ENCODE measurements at regions not wholly inside any gene's neighbourhood (a gene's known extent, or its start where the extent isn't known, plus 50 kb on each side); places are given as distances from the start of the nearest gene placed in this dataset.

GRCh38 chr9:119094086-119094485 is 275.1 kb downstream of the BRINP1 start:
- no peak for DNase-seq
- H3K4me3 ChIP-seq = no peak overlapping the region
- no peaks in the 10 kb centered on the region for H3K27me3 ChIP-seq
- H3K9me3 ChIP-seq = no peaks in the 10 kb centered on the region
- no peak overlapping the region for H3K27ac ChIP-seq
- H3K4me1 ChIP-seq = no peaks in the 10 kb centered on the region
- no peaks in the 10 kb centered on the region for H3K36me3 ChIP-seq
- intact Hi-C loops (cut with DNase I) = no loop called here
- TF ChIP-seq EP300 (IDR thresholded peaks at IDR 0.05) = no peak
- TF ChIP-seq CTCF (IDR thresholded peaks at IDR 0.05) = no peak
- no peak for TF ChIP-seq POLR2A (IDR thresholded peaks at IDR 0.05)
- TF ChIP-seq POLR2AphosphoS5 (IDR thresholded peaks at IDR 0.05) = no peak

GRCh38 chr9:119095072-119095471 is 274.2 kb downstream of the BRINP1 start:
- H3K27ac ChIP-seq = no peak overlapping the region
- no peaks in the 10 kb centered on the region for H3K36me3 ChIP-seq
- TF ChIP-seq CTCF (IDR thresholded peaks at IDR 0.05) (no peak), POLR2AphosphoS5 (IDR thresholded peaks at IDR 0.05) (no peak), EP300 (IDR thresholded peaks at IDR 0.05) (no peak), POLR2A (IDR thresholded peaks at IDR 0.05) (no peak)
- WGBS, 2 donors = 77 to 85% methylated on average over 3 of the region's 3 CpGs
- H3K4me3 ChIP-seq = no peak overlapping the region
- intact Hi-C loops (cut with DNase I) = no loop called here
- DNase-seq = no peak
- H3K4me1 ChIP-seq = no peaks in the 10 kb centered on the region
- H3K27me3 ChIP-seq = no peaks in the 10 kb centered on the region
- H3K9me3 ChIP-seq = no peaks in the 10 kb centered on the region

GRCh38 chr9:119101048-119101447 is 268.2 kb downstream of the BRINP1 start:
- no peaks in the 10 kb centered on the region for H3K9me3 ChIP-seq
- H3K27ac ChIP-seq = no peak overlapping the region
- intact Hi-C loops (cut with DNase I) = no loop called here
- H3K27me3 ChIP-seq = no peaks in the 10 kb centered on the region
- 45 to 65% methylated on average over 4 of the region's 4 CpGs for WGBS, 2 donors
- TF ChIP-seq POLR2AphosphoS5 (IDR thresholded peaks at IDR 0.05) (no peak), POLR2A (IDR thresholded peaks at IDR 0.05) (no peak), CTCF (IDR thresholded peaks at IDR 0.05) (no peak), EP300 (IDR thresholded peaks at IDR 0.05) (no peak)
- H3K4me1 ChIP-seq = no peaks in the 10 kb centered on the region
- no peak overlapping the region for H3K4me3 ChIP-seq
- DNase-seq = no peak
- H3K36me3 ChIP-seq = no peaks in the 10 kb centered on the region

- no peak for TF ChIP-seq CTCF (IDR thresholded peaks at IDR 0.05)
- no peak for TF ChIP-seq POLR2AphosphoS5 (IDR thresholded peaks at IDR 0.05)
- TF ChIP-seq POLR2A (IDR thresholded peaks at IDR 0.05) = no peak
- TF ChIP-seq EP300 (IDR thresholded peaks at IDR 0.05) = no peak
- no peak overlapping the region for H3K4me3 ChIP-seq
- WGBS, 2 donors = 75 to 86% methylated on average over 4 of the region's 4 CpGs
- no peaks in the 10 kb centered on the region for H3K36me3 ChIP-seq
- H3K4me1 ChIP-seq = no peaks in the 10 kb centered on the region
- intact Hi-C loops (cut with DNase I) = no loop called here
- H3K9me3 ChIP-seq = no peaks in the 10 kb centered on the region
- no peaks in the 10 kb centered on the region for H3K27me3 ChIP-seq
- no peak for DNase-seq
- no peak overlapping the region for H3K27ac ChIP-seq
Observed at GRCh38 chr9:119114681-119115080, 254.6 kb downstream of the BRINP1 start.
